HG02571 (cell line): ENCODE measurements at regions not wholly inside any gene's neighbourhood (a gene's known extent, or its start where the extent isn't known, plus 50 kb on each side); places are given as distances from the start of the nearest gene placed in this dataset.
"Not testable (repeated sequence)": the region's sequence is repeated elsewhere in the genome, so short reads cannot be mapped to it uniquely, and the experiment has no call there.

Source experiments
- ATAC-seq: cut with Tn5 transposase; IDR thresholded peaks from one replicate; pipeline ENCODE4 v1.9.1; 2021; ENCODE audit warnings: mild to moderate bottlenecking, moderate library complexity; ENCODE audit not compliant: unreplicated experiment

- no peak for ATAC-seq
Observed at GRCh38 chr15:69704229-69704628, 251.6 kb downstream of the RPLP1 start.

GRCh38 chr15:69704700-69705099 lies 252.1 kb downstream of the RPLP1 start:
- no peak for ATAC-seq

GRCh38 chr15:69706353-69707097 lies 253.9 kb downstream of the RPLP1 start:
- ATAC-seq: no peak

- ATAC-seq: not testable (repeated sequence)
Observed at GRCh38 chr15:69707241-69707640, 254.6 kb downstream of the RPLP1 start.

DNA sequence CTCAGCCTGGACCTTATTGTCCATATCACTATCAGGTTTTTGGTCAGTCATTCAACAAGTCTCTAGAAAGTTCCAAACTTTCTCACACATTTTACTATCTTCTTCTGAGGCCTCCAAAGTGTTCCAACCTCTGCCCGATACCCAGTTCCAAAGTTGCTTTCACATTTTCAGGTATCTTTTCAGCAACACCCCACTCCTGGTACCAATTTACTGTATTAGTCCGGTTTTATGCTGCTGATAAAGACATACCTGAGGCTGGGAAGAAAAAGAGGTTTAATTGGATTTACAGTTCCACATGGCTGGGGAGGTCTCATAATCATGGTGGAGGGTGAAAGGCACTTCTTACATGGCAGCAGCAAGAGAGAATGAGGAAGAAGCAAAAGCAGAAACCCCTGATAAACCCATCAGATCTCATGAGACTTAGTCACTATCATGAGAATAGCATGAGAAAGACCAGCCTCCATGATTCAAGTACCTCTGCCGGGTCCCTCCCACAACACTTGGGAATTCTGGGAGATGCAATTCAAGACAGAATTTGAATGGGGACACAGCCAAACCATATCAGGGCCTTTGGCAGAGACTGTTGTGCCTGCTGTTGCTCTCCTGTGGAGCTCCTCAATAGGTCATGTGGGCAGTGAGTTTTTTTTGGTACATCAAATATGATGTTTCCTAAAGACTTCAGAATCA lies 256.0 kb downstream of the RPLP1 start:
- ATAC-seq: not testable (repeated sequence)

DNA sequence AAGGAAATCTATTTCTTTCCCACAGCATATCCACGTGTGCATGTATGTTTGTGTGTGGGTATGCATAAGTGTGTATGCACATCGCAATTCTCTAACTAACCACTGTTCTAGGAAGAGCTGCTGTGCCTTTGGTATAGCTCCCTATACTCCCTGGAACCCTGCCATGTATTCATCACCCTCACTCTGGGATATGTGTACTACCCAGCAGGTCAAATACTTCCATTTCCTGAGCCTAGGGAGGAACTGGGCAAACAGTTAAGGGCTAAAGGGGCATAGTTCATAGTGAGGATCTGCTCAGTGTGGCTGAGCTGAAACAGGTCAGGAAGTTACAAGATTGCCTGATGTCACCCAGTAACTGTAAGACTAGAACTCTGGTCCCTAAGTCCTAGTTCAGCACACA lies 260.4 kb downstream of the RPLP1 start:
- no peak for ATAC-seq

GRCh38 chr15:69713726-69714559 lies 261.3 kb downstream of the RPLP1 start:
- ATAC-seq: peak; percentile 77

- ATAC-seq: no peak
Observed at GRCh38 chr15:69715210-69715609, 262.6 kb downstream of the RPLP1 start.

DNA sequence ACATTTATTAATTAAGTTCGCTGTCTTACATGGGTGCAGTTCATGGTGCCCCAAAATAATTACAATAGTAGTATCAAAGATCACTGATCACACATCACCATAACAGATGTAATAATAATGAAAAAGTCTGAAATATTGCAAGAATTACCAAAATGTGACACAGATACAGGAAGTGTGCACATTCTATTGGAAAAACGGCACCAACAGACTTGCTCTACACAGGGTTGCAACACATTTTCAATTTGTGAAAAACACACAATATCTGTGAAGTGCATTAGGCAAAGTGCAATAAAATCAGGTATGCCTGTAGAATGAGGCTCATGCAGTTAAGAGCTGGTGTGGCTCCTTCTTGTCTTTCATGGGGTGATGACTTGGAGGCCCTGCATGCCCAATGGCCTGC lies 265.8 kb downstream of the RPLP1 start:
- ATAC-seq: no peak

- ATAC-seq: no peak
Observed at GRCh38 chr15:69718916-69719315, 266.3 kb downstream of the RPLP1 start.

DNA sequence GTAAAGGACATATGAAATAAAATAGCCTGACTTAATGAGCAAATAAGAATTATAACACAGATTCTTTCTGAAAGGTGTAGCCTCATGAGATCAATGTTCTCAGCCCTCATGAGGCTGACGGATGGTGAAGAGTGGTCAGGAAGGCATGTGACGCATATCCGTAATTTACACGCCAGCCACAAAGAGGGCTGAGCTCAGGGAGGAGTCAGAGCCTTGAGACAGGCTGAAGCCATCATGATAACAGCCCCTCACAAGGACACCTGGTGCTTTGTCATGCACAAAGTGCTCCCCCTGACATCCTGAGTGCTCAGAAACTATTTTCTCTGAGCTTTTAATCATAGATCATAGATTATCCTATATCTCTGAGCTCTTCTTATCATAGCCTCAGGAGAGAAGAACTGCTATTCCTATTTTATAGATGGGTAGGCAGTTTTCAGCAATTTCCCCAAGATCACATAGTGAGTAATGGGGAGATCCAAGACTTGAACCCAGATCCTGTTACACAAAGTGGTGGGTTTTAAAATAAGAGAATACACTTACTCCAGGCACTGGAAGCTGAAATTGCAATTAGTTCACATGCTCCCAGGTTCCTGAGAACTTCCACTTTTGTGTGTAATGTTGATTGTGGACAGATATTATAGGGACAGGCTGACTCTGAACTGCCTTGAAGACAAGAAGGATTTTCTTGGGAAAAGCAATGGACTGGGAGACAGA lies 267.1 kb downstream of the RPLP1 start:
- ATAC-seq: no peak

- no peak for ATAC-seq
Observed at GRCh38 chr15:69720536-69720935, 267.9 kb downstream of the RPLP1 start.

GRCh38 chr15:69722924-69723323 lies 270.3 kb downstream of the RPLP1 start:
- ATAC-seq: no peak

GRCh38 chr15:69723404-69724096 lies 270.9 kb downstream of the RPLP1 start:
- ATAC-seq: no peak

DNA sequence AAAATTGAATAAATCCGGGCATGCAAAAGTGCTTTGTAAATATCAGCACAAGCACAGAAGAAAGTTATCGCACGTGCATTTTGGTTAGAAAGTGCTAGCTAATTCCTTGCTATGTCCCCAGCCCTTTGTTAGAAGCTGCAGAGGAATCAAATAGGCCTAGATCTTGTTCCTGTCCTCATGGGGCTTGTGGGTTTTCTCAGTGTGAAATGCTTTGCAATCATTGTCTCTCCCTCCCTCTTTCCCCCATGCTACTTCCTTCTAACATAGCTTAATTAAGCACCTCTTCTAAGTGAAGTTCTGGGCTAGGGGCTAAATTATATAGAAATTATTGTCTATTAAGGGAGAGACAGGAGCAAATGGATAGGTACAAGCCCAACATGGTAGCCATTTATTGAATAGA lies 271.7 kb downstream of the RPLP1 start:
- ATAC-seq: no peak

GRCh38 chr15:69725275-69725674 lies 272.7 kb downstream of the RPLP1 start:
- ATAC-seq: no peak

DNA sequence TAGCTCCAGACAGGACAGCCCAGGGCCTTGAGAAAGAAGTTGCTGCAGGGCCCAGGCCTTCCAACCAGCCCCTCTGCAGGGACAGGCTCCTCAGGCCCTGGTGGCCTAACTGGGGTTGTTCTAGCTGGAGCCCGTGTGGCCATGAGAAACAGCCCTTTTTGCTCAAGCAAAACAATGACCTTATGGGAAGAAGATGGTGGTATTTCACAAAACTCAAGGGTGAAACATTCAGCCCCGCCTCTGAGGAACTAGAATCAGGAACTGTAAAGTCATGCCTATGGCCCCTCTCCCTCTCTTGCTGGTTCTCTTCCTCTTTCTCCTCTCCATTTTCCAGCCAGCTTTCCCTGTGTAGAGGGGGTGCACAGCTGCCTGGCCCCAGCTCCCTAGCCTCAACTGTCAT lies 273.3 kb downstream of the RPLP1 start:
- no peak for ATAC-seq

DNA sequence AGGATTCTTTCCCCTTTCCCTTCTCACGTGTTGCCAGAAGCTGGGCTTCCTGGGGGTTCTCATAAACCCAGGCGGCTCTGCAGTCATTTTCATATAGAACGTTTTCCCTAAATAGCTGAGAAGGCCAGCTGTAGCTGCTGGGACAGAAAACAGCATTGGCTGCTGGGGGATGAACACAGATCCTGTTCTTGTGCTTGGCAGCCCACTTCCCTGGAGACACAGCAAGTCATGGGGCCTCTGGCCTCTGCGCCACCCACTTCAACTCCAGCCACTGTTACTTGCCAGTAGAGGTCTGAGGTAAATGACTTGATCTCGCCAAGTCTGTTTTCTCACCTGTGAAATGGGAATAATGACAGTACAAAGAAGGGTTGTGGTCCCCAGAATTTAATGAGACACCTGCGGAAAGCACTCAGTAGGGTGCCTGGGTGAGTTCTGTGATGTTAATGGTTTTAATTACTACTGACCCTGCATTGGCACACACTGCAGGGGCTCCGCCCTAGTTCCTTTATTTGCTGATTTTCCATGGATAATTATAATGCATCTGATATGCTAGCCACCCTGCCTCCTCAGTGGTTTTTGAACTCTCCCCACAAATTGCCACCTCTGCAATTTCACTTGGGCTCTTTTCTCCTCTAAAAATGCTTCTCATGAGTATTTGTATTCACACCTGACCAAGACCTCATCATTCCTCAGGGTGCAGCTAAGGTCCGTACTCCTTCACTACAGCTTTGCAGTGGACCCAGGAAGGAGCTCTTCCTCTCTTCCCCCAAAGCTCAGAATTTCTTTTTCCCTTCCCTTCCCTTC lies 274.7 kb downstream of the RPLP1 start:
- no peak for ATAC-seq

GRCh38 chr15:69729167-69729748 lies 276.6 kb downstream of the RPLP1 start:
- no peak for ATAC-seq
